Right lobe of liver (tissue), 4 donors: ENCODE measurements at regions not wholly inside any gene's neighbourhood (a gene's known extent, or its start where the extent isn't known, plus 50 kb on each side); places are given as distances from the start of the nearest gene placed in this dataset.

Source experiments
- CTCF ChIP-seq, 4 donors: fragments of 200-600 bp in 3 of 4; fragments of 450-650 bp in 1 of 4; IDR thresholded peaks; one replicate each; pipeline versions ENCODE4 v1.5.1 to v1.8.0; 2016 to 2022; ENCODE audit warnings: antibody characterized with exemption in 4 of 4, mild to moderate bottlenecking in 2 of 4
- POLR2A ChIP-seq: fragments of 450-650 bp; IDR thresholded peaks from one replicate; pipeline ENCODE4 v1.6.1; 2017; ENCODE audit warnings: antibody characterized with exemption, mild to moderate bottlenecking
- donor health status: DM: no; HTN: no; CAD: no.
- donor health status: DM: no; HTN: no; CAD: no.
- donor health status: DM: no; HTN: yes; CAD: no.

- TF ChIP-seq POLR2A, result no peak
- no peak for TF ChIP-seq CTCF (IDR thresholded peaks at IDR 0.05)
These were observed 66.8 kb upstream of the AFDN start for GRCh38 chr6:167759912-167760311.
